HG03469 (cell line): ENCODE measurements at regions not wholly inside any gene's neighbourhood (a gene's known extent, or its start where the extent isn't known, plus 50 kb on each side); places are given as distances from the start of the nearest gene placed in this dataset.
"Not testable (repeated sequence)": the region's sequence is repeated elsewhere in the genome, so short reads cannot be mapped to it uniquely, and the experiment has no call there.

Source experiments
- ATAC-seq: cut with Tn5 transposase; IDR thresholded peaks from one replicate; pipeline ENCODE4 v1.9.1; 2021; ENCODE audit warnings: mild to moderate bottlenecking, moderate library complexity, moderate number of reproducible peaks; ENCODE audit not compliant: unreplicated experiment

DNA sequence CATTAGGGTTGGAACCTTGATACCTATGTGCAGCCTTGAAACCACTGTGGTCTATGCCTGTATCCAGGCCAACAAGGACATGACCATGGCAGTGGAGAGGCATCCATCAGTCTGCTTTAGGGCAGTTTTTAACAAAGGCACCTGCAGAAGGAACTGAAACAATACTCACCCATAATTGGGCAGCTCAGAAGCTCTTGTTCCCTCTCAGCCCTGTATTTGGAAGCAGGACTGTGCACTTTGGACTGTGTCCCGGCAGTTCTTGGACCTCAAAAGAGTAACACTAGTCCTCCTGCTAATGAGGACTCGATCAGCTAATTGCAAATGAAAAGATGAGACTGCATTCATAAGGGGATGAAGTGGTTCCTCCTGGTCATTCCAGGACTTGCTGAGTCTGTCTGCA, 500.2 kb upstream of the TNP1 start:
- no peak for ATAC-seq

GRCh38 chr2:217357886-217358620, 498.2 kb upstream of the TNP1 start:
- no peak for ATAC-seq

DNA sequence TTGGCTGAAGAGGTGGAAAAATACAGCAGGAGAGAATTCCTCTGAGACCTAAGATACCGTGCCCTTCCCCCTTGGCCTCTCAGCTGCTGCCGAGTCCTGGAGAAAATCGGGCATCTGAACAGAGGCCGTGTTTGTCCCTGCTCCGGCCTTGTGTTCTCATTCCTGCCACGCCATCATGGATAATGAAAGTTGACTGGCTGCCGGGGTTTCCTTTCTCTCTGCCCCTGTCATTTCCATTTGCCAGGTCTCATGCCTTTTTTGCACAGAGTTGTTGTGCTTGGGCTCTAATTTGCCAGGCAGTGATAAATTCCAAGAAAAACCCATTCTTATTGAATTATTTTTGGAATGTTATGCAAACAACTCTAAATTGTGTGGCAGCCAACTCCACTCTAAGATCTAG, 496.9 kb upstream of the TNP1 start:
- ATAC-seq, result no peak

- ATAC-seq, result no peak
Measured at GRCh38 chr2:217356142-217356541, 496.3 kb upstream of the TNP1 start.

- ATAC-seq, result no peak
Measured at GRCh38 chr2:217353591-217353990, 493.7 kb upstream of the TNP1 start.

DNA sequence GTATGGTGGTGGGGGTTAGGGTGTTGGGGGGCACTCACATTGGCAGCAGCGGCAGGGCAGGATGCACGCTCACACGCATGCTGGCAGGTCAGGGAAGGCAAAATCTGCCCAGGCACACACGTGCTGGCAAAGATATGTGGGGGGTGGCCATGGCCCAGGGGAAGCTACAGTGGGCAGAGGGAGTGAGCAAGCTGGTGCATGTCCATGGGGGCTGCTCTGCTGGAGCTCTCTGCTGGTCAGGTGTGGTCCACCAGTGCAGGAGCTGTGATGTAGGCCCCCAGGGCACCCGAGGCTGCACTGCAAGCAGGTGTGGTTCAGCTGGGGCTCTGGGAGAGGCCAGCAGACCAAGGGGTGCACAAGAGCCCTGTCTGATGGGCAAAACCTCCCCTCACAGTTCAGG, 491.5 kb upstream of the TNP1 start:
- ATAC-seq, result no peak

DNA sequence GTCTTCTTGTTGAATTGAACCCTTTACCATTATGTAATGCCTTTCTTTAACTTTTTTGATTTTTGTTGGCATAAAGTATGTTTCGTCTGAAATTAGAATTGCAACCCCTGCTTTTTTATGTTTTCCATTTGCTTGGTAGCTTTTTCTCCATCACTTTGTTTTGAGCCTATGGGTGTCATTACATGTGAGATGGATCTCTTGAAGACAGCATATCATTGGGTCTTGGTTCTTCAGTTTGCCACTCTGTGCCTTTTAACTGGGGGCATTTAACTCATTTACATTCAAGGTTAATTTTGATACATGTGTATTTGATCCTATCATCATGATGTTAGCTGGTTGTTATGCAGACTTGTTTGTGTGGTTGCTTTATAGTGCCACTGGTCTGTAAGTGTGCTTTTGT, 489.4 kb upstream of the TNP1 start:
- ATAC-seq, result no peak

DNA sequence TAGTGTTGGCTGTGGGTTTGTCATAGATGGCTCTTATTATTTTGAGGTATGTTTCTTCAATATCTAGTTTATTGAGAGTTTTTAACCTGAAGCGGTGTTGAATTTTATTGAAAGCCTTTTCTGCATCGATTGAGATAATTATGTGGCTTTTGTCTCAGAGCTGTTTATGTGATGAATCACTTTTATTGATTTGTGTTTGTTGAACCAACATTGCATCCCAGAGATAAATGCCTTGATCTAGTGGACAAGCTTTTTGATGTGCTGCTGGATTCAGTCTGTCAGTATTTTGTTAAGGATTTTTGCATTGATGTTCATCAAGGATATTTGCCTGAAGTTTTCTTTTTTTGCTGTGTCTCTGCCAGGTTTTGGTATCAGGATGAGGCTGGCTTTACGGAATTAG, 487.8 kb upstream of the TNP1 start:
- not testable (repeated sequence) for ATAC-seq

GRCh38 chr2:217346043-217346442, 486.2 kb upstream of the TNP1 start:
- not testable (repeated sequence) for ATAC-seq

DNA sequence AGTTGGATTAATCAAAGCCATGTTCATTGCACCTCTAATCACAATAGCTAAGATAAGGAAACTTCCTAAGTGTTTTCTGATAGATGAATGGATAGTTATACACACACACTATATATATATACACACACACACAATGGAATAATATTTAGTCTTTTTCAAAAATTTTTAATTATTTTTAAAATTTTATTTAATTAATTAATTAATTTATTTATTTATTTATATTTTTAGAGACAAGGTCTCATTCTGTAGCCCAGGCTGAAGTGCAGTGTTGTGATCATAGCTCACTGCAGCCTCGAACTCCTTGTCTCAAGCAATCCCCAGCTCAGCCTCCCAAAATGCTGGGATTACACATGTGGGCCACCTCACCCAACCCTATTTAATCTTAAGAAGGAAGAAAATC, 481.0 kb upstream of the TNP1 start:
- no peak for ATAC-seq

DNA sequence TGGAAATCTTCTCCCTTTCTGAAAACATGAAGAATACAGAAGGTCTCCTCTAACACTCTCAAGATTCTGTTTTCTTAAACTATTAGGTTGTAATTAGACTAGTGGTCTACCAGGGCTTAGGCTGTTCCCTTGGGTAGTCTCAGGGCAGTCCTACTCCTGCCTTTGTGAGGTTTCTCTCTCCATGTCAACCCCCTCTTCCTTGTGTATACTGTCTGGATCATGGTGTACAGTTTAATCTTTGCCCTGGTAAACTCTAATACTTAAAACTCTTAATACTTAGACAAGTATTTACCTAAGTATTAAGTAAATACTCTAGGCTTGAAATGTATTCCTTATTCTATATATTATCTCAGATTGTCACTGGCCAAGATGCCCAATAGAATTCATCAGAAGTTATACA, 480.3 kb upstream of the TNP1 start:
- ATAC-seq, result no peak

DNA sequence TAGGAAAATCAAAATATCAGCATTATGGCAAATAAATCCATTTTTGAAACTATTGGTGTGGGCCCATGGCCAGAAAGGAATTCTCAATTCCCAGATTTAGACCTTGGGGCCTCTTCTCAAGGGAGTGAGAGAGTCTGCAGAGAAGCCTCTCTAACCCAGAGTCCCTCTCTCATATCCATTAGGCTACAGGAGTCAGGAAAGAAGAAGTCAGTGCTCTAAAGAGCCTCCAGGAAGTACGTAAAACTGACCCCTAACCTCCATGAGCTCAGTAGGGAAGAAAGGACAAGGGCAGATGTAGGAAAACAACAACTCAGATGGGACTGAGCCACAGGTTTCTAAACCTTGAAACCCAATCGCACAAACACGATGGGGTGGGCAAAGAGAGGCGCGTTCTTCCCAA, 479.9 kb upstream of the TNP1 start:
- no peak for ATAC-seq

GRCh38 chr2:217338306-217338916, 478.5 kb upstream of the TNP1 start:
- no peak for ATAC-seq

DNA sequence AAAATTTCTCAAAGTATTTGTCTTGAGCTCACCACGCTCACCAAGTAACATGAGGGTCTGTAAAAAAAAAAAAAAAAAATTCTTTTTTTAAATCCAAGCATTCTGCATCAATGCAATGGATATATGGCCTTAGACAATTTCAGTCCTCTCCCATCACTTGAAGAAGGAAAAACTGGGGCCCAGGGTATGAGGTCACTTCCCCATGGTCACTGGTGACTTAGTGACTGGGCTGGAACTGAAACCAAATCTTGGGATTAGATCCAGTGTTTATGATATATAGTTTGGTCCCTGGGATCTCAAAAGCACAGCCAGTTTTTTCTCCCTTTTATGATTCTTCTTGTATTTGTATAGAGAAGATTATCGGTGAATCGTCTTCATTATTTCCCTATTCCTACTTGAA, 477.9 kb upstream of the TNP1 start:
- no peak for ATAC-seq

- ATAC-seq, result no peak
Measured at GRCh38 chr2:217336694-217337093, 476.8 kb upstream of the TNP1 start.

- ATAC-seq, result no peak
Measured at GRCh38 chr2:217335341-217335966, 475.6 kb upstream of the TNP1 start.

GRCh38 chr2:217334561-217334960, 474.7 kb upstream of the TNP1 start:
- ATAC-seq, result no peak

- no peak for ATAC-seq
Measured at GRCh38 chr2:217332866-217333265, 473.0 kb upstream of the TNP1 start.

DNA sequence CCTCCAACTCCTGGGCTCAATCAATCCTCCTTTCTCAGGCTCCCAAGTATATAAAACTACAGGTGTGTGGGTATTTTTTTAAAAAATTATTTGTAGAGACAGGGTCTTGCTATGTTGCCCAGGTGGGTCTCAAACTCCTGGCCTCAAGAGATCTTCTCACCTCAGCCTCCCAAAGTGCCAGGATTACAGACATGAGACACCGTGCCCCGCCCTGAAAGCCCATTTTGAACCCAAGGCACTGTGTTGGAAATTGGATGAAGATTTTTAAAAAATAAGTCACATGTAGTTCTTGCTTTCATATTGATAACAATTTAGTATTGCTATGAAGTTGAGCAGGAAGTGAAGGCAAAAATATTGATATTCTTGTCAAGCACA, 472.5 kb upstream of the TNP1 start:
- no peak for ATAC-seq

GRCh38 chr2:217331523-217332416, 471.9 kb upstream of the TNP1 start:
- no peak for ATAC-seq

DNA sequence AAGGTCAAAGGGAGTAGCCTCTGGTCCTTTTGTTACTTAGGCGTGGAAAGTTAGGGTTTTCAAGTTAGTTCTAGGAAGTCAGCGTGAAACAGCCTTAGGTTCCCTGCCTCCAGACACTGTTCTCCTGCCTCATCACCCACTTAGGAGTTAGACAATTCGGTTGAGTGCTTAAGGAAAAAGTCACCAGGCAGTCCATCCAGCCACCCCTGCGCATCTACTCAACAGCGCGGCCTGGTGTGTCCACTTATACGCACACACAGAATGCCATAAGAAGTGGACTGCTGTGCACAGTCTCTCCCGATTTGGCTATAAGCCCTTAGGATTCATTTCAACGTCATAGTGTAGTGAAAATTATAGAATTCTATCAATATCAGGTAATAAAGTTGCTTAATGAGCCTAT, 470.8 kb upstream of the TNP1 start:
- ATAC-seq, result no peak
